Adipocyte (in vitro differentiated cells): ENCODE measurements at regions not wholly inside any gene's neighbourhood (a gene's known extent, or its start where the extent isn't known, plus 50 kb on each side); places are given as distances from the start of the nearest gene placed in this dataset.
A peak's percentile ranks its signal among the peaks of the same experiment; 100 is the strongest.
"Not testable (repeated sequence)": the region's sequence is repeated elsewhere in the genome, so short reads cannot be mapped to it uniquely, and the experiment has no call there.

Source experiments
- DNase-seq: peaks from one replicate; pipeline ENCODE4 v3.0.0-alpha.2; 2015; ENCODE audit warnings: low read depth
- H3K27me3 ChIP-seq: replicated peaks from 2 replicates; pipeline ENCODE4 v1.7.0; 2013; ENCODE audit warnings: mild to moderate bottlenecking, low read length, moderate library complexity; ENCODE audit not compliant: control insufficient read depth, insufficient read depth
- H3K36me3 ChIP-seq: 2 replicates; pipeline ENCODE4 v1.7.0; 2013; ENCODE audit warnings: low read length, mild to moderate bottlenecking, moderate library complexity; ENCODE audit not compliant: control insufficient read depth, insufficient read depth, severe bottlenecking
- H3K4me1 ChIP-seq: 2 replicates; pipeline ENCODE4 v1.7.0; 2013; ENCODE audit warnings: mild to moderate bottlenecking, low read length, moderate library complexity; ENCODE audit not compliant: control insufficient read depth, insufficient read depth
- H3K4me3 ChIP-seq: 2 replicates; pipeline ENCODE4 v1.7.0; 2013; ENCODE audit warnings: mild to moderate bottlenecking, low read length, moderate library complexity
- H3K9ac ChIP-seq: 2 replicates; pipeline ENCODE4 v1.7.0; 2013; ENCODE audit warnings: mild to moderate bottlenecking, low read length, moderate library complexity
- H3K9me3 ChIP-seq: 2 replicates; pipeline ENCODE4 v1.7.0; 2013; ENCODE audit warnings: mild to moderate bottlenecking, low read length, moderate library complexity; ENCODE audit not compliant: control insufficient read depth

DNA sequence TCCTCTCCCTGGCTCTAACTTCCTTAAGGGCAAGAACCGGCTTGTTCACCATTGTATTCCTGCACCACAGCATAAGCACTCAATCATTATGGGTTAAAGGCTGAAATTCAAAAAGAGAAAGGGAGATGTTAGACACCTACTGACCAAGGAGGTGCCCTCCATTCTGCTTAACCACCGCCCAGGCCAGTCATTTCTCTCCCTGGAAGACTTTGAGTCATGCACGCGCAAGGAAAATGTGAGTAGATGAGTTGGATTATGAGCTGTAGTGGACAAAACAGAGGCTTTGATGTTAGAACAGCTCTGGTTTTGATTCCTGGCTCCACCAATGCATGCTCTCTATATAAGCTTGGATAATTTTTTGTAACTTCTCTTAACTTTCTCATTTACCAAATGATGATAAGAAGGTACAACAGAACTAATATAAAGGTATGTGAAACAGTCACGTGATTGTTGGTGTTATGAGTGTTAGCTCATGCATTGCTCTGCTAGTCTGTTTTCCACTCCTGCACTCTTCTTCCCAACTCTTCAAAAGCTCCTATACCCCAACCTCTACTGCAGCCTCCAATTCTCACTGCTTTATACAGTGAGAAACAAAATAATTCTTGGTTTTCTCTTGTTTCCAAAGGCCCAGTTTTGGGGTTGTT is 148.4 kb upstream of the ATP11B start:
- Histone ChIP-seq H3K9ac (no peak overlapping the region), H3K27me3 (peaks cover 8% of the 10 kb centered on the region), H3K4me1 (no peaks in the 10 kb centered on the region), H3K9me3 (peaks cover 7% of the 10 kb centered on the region), H3K4me3 (no peak overlapping the region), H3K36me3 (no peaks in the 10 kb centered on the region)
- DNase-seq = no peak

DNA sequence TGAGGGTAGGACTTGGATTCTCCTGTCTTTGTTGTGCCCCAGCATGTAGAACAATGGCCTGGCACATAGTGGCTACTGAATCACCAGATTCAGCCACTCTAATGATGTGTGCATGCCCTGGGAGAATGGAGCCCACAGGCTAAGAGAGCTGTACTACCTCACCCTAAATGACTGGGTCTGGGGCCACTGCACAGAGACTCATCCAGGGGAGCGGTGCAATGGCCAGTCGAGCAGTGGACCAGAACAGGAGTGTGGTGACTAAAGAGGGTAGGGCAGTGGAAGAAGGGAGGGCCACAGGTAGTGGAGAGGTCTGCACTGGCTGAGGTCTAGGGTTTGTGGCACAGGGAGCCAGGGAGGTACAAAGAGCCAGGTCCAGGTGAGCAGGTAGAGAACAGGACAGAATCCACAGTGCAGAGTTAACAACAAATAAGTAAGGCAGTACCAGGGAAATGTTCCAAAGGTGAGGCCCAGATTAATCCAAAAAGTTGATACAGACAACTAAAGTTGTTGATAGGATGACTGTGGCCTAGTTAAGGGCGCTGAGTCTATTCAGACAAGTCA is 142.7 kb upstream of the ATP11B start:
- Histone ChIP-seq H3K4me1 (no peaks in the 10 kb centered on the region), H3K36me3 (no peaks in the 10 kb centered on the region), H3K4me3 (no peak overlapping the region), H3K9me3 (no peaks in the 10 kb centered on the region), H3K9ac (no peak overlapping the region), H3K27me3 (no peaks in the 10 kb centered on the region)
- no peak for DNase-seq

DNA sequence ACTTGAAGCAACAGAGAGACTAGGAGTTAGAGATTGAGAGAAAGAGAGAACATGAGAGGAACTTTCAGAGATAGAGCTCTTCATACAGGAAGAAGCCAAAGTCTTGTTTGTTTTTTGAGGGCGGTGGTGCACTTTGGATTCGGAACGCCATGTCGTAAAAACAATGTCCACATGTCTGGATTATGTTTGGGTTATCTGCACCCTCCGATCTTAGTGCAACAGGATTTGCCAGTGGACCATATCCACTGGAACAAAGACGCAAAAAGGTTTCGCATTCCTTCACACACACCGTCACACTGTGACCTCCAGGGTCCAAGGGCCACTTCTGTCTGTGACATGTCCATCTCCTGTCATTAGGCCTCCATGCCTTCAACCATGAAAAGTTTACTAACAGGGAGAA is 141.8 kb upstream of the ATP11B start:
- Histone ChIP-seq H3K9me3 (no peaks in the 10 kb centered on the region), H3K36me3 (no peaks in the 10 kb centered on the region), H3K27me3 (peaks cover 1% of the 10 kb centered on the region), H3K4me3 (no peak overlapping the region), H3K4me1 (no peaks in the 10 kb centered on the region), H3K9ac (no peak overlapping the region)
- DNase-seq = no peak

DNA sequence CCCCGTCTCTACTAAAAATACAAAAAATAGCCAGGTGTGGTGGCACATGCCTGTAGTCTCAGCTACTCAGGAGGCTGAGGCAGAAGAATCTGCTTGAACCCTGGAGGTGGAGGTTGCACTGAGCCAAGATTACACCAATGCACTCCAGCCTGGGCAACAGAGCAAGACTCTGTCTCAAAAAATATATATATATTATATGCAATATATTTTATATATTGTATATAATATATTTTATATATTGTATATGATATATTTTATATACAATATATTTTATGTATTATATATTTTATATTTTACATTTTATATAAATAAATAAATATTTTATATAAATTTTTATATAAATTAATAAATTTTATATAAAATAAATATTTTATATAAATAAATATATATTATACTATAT is 140.2 kb upstream of the ATP11B start:
- not testable (repeated sequence) for DNase-seq, H3K4me3 ChIP-seq, H3K36me3 ChIP-seq, H3K9me3 ChIP-seq, H3K27me3 ChIP-seq, H3K9ac ChIP-seq, H3K4me1 ChIP-seq

DNA sequence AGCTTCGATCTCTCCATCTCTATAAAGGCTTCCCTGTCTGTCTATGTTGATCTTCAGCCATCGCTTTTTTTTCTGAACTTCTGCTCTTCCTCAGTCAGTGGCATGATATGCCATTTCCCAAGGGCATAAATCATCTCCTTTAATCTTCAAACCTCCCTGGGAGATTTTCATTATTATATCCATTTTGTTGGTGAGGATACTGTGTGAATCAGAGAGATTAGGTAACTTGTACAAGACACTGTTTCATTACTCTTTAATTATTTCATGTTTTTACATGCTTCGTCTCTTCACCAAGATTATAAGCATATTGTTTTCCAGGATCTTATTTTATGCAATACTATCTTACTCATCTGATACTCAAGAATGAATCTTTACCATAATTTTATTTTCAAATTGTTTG is 124.8 kb upstream of the ATP11B start:
- H3K27me3 ChIP-seq = peaks cover 7% of the 10 kb centered on the region
- no peak for DNase-seq
- no peaks in the 10 kb centered on the region for H3K36me3 ChIP-seq
- H3K4me1 ChIP-seq = no peaks in the 10 kb centered on the region
- no peaks in the 10 kb centered on the region for H3K9me3 ChIP-seq
- H3K4me3 ChIP-seq = no peak overlapping the region
- no peak overlapping the region for H3K9ac ChIP-seq

DNA sequence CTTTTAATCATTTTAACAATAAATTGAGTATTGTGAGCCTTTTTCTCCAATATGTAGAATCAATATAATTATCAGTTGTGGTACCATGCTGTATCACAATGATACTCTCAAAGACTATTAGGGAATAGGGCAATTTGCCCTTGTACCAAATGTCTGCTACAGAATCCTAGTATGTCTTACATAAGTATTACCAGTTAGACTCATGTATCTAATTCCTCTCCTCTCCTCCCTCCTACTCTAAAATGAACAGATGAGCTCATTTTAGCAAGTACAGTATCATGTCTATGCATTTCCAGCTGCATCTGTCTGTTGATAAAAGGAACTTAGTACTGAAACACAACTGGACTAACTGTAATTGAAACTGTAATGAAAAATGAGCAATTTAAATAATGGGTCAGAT is 124.3 kb upstream of the ATP11B start:
- H3K36me3 ChIP-seq = no peaks in the 10 kb centered on the region
- no peak overlapping the region for H3K9ac ChIP-seq
- H3K4me1 ChIP-seq = no peaks in the 10 kb centered on the region

DNA sequence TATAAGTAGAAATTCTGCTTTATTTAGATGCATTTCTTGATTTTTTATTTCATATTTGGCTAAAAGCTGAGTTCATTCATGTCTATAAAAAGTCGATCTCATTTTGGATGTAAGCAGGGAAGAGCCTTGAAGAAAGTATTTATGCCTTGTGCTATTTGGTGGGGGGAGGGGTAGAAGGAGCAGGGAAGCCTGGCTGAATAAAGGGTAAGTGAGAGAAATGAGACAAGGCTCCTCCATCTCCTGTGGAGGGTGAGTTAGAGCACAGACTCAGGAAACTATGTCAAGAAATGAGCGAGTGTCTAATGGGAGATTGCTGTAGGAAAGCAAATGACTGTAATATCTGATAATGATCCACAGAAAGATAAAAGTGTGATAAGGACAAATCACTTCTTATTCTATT is 121.8 kb upstream of the ATP11B start:
- peaks cover 23% of the 10 kb centered on the region for H3K27me3 ChIP-seq
- no peaks in the 10 kb centered on the region for H3K4me1 ChIP-seq
- no peaks in the 10 kb centered on the region for H3K9me3 ChIP-seq
- H3K36me3 ChIP-seq = no peaks in the 10 kb centered on the region
- H3K9ac ChIP-seq = no peak overlapping the region
- DNase-seq = no peak
- H3K4me3 ChIP-seq = no peak overlapping the region

More for the DNA sequence above, 124.3 kb upstream of the ATP11B start:
- Histone ChIP-seq H3K4me3 (no peak overlapping the region), H3K27me3 (peaks cover 7% of the 10 kb centered on the region), H3K9me3 (no peaks in the 10 kb centered on the region)
- no peak for DNase-seq

DNA sequence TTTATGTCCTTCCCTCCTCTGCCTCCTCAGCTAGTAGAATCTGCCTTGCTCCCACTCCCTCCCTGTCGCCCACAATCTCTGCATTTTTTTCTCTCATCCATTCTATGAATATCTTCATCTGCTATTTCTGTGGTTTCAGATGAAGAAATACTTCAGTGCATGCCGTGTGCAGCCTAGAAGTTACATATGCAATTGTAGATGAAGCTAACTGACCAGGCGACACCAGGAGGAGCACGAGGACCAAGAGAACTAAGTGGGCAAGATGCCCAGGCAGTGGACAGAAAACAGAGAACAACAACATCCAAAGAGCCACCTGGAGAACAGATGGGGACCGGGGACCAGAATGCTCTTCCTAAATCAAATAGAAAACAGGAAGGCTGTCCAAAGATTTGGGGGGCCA is 121.4 kb upstream of the ATP11B start:
- Histone ChIP-seq H3K27me3 (peaks cover 23% of the 10 kb centered on the region), H3K4me3 (no peak overlapping the region), H3K9ac (no peak overlapping the region), H3K4me1 (no peaks in the 10 kb centered on the region), H3K9me3 (no peaks in the 10 kb centered on the region), H3K36me3 (no peaks in the 10 kb centered on the region)
- peak; percentile 42 for DNase-seq

DNA sequence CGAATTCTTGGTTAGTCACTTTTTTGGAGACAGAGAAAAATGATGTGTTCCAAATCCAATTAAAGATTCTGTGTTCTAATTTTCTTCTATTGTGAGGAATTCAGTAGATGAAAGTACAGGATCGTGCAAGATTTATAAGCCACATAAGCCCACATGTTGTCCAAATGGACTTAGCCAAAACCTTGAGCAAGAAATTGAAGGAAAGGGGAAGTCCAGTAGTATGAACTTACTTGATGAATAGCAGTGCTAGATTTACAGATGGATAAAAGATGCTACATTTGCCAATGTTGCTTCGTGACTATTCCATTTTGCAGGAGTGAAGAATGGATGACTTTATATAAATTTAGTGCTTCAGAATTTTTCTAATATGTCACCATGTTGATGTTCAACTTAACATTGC is 120.0 kb upstream of the ATP11B start:
- H3K9ac ChIP-seq = no peak overlapping the region
- H3K4me1 ChIP-seq = no peaks in the 10 kb centered on the region
- H3K9me3 ChIP-seq = no peaks in the 10 kb centered on the region
- H3K4me3 ChIP-seq = no peak overlapping the region
- no peak for DNase-seq
- H3K27me3 ChIP-seq = peaks cover 23% of the 10 kb centered on the region
- H3K36me3 ChIP-seq = no peaks in the 10 kb centered on the region

DNA sequence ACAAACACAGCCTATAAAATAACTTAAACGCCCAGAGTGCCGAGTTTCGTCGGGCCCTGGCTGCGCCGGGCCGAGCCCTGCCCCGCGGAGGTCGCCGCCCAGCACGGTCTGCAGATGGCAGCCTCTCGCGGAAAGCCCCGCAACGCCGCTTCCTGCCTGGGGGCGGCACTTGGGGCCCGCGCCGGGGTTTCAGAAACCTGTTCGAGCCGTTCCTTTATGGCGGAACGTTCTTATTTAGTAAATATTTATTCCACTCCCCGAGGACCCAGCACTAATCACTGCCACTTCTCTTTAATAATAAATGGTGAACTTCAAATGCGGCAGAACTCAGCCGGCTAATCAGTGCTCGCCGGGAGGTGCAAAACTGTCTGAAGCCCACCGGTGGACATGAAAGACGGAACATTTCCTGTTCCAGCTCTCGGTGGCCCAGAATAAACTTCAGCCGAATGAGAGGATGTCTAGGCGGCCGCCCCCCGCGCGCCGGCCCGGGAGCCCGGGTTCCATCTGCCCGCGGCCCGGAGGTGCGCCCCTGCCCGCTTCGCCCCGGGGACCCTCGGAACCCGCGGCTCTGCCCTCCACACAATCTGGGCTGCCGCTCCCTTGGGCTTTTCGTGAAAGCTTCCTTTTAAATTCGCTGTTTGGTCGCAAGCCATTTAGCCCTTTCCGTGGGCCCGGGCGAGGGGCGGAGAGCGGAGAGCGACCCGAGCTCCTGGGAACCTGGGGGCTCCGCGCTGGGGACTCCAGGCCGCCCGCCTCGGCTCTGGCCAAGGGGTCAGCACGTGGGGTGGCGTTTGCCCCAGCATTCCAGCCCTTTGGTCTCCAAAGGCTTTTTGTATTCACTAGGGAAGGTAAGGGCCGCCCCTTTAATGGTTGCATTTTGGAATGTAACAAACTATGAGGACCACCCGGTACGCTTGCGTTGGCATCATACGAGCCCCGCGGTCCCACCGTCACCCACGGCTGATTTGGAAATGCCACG is 110.8 kb upstream of the ATP11B start:
- H3K4me1 ChIP-seq = peaks cover 9% of the 10 kb centered on the region
- H3K27me3 ChIP-seq = peaks cover 31% of the 10 kb centered on the region
- DNase-seq = peak; percentile 80
- H3K36me3 ChIP-seq = no peaks in the 10 kb centered on the region
- H3K4me3 ChIP-seq = peak overlapping the region; percentile 85
- H3K9ac ChIP-seq = peak overlapping the region; percentile 63
- H3K9me3 ChIP-seq = no peaks in the 10 kb centered on the region

DNA sequence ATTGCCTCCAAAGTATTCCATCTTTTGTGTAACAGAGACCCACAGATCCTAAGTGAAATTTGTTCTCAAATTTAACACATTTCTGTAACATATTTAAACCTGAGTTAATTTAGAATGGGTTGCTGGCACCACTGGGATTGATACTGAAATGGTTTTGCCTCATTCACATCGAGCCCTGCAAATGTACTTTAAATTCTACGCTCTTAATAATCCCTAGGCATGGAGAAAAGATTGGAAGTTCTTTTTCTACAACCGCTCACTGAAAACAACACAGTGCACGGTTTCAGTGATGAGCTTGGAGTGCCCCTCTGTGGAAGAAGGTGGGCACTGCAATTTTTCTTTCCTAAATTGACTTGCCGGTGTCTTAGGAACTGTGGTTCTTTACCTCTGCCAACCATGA is 109.9 kb upstream of the ATP11B start:
- H3K27me3 ChIP-seq = peaks cover 31% of the 10 kb centered on the region
- no peaks in the 10 kb centered on the region for H3K9me3 ChIP-seq
- peak overlapping the region; percentile 85 for H3K4me3 ChIP-seq
- peaks cover 9% of the 10 kb centered on the region for H3K4me1 ChIP-seq
- no peak overlapping the region for H3K9ac ChIP-seq
- H3K36me3 ChIP-seq = no peaks in the 10 kb centered on the region
- peak; percentile 89 for DNase-seq
